Gastrocnemius medialis (tissue), 4 donors: ENCODE measurements at regions not wholly inside any gene's neighbourhood (a gene's known extent, or its start where the extent isn't known, plus 50 kb on each side); places are given as distances from the start of the nearest gene placed in this dataset.

ENCODE experiments used
- POLR2A ChIP-seq, 2 donors: fragments of 450-650 bp; IDR thresholded peaks; one replicate each; pipeline ENCODE4 v1.6.1; 2017; ENCODE audit warnings: antibody characterized with exemption in 2 of 2, mild to moderate bottlenecking in 2 of 2, moderate library complexity in 2 of 2
- TF ChIP-seq, protein P1 (sequence below), 5 experiments: fragments of 450-650 bp in 3 of 5; fragments of 200-600 bp in 2 of 5; sonication (generic) in 2 of 5; IDR thresholded peaks in 4 of 5; conservative IDR thresholded peaks in 1 of 5; 1 replicate in 4 of 5; 2 replicates in 1 of 5; pipeline ENCODE4 v1.5.1; 2016 to 2019; ENCODE audit warnings: antibody characterized with exemption in 5 of 5, mild to moderate bottlenecking in 3 of 5, moderate library complexity in 3 of 5

GRCh38 chr5:71778678-71779276 lies 59.7 kb downstream of the CARTPT start:
- TF ChIP-seq, protein P1, sequence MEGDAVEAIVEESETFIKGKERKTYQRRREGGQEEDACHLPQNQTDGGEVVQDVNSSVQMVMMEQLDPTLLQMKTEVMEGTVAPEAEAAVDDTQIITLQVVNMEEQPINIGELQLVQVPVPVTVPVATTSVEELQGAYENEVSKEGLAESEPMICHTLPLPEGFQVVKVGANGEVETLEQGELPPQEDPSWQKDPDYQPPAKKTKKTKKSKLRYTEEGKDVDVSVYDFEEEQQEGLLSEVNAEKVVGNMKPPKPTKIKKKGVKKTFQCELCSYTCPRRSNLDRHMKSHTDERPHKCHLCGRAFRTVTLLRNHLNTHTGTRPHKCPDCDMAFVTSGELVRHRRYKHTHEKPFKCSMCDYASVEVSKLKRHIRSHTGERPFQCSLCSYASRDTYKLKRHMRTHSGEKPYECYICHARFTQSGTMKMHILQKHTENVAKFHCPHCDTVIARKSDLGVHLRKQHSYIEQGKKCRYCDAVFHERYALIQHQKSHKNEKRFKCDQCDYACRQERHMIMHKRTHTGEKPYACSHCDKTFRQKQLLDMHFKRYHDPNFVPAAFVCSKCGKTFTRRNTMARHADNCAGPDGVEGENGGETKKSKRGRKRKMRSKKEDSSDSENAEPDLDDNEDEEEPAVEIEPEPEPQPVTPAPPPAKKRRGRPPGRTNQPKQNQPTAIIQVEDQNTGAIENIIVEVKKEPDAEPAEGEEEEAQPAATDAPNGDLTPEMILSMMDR (IDR thresholded peaks at IDR 0.05 in 4 of 5, conservative IDR thresholded peaks at IDR 0.05 in 1 of 5) = peak in 1 of 5 experiments; percentile 24
- no peak for TF ChIP-seq POLR2A (IDR thresholded peaks at IDR 0.05)
